ENCODE measurements at regions not wholly inside any gene's neighbourhood (a gene's known extent, or its start where the extent isn't known, plus 50 kb on each side); places are given as distances from the start of the nearest gene placed in this dataset.

- no peaks in the 10 kb centered on the region for H3K36me3 ChIP-seq (ENCODE audit: control insufficient read depth in 2 of 2, insufficient read depth in 1 of 2, low read length in 2 of 2)
- no peaks in the 10 kb centered on the region; the same call in 1 of the 2 replicates for H3K9me3 ChIP-seq (ENCODE audit: control insufficient read depth, insufficient read depth, low read depth, low read length)
- no peaks in the 10 kb centered on the region for H3K4me1 ChIP-seq (ENCODE audit: control insufficient read depth, insufficient read depth, low read length)
- ChIA-PET POLR2A (no interaction called here), CTCF (no interaction called here)
- H3K4me3 ChIP-seq (ENCODE audit: low read depth, low read length), result no peak overlapping the region
- no peak overlapping the region for H3K27ac ChIP-seq (ENCODE audit: extremely low read depth, low read depth, low read length)
- TF ChIP-seq SP2 (tag by site-specific recombination; IDR thresholded peaks at IDR 0.05) (no peak), YY2 (tag by site-specific recombination; IDR thresholded peaks at IDR 0.05) (no peak), PRDM10 (tag by site-specific recombination; IDR thresholded peaks at IDR 0.05) (no peak), ZNF274 (IDR thresholded peaks at IDR 0.05; ENCODE audit: low read length) (no peak), ZNF274 (tag by site-specific recombination; IDR thresholded peaks at IDR 0.05; ENCODE audit: borderline replicate concordance) (no peak), ZSCAN16 (tag by site-specific recombination; IDR thresholded peaks at IDR 0.05) (no peak), ZNF561 (tag by site-specific recombination; IDR thresholded peaks at IDR 0.05; ENCODE audit: borderline replicate concordance) (no peak), ZNF530 (tag by site-specific recombination; IDR thresholded peaks at IDR 0.05; ENCODE audit: low read depth) (no peak), MYNN (tag by site-specific recombination; IDR thresholded peaks at IDR 0.05; ENCODE audit: borderline replicate concordance) (no peak), ZBTB48 (tag by site-specific recombination; IDR thresholded peaks at IDR 0.05) (no peak), ZNF280C (tag by site-specific recombination; IDR thresholded peaks at IDR 0.05) (no peak), ZBTB11 (tag by site-specific recombination; conservative IDR thresholded peaks at IDR 0.05; ENCODE audit: low read depth) (no peak), GLIS2 (tag by site-specific recombination; IDR thresholded peaks at IDR 0.05) (no peak), ZNF521 (tag by site-specific recombination; IDR thresholded peaks at IDR 0.05) (no peak), ZNF248 (tag by site-specific recombination; IDR thresholded peaks at IDR 0.05) (no peak), ZNF596 (tag by site-specific recombination; IDR thresholded peaks at IDR 0.05) (no peak), ZNF76 (tag by site-specific recombination; IDR thresholded peaks at IDR 0.05; ENCODE audit: borderline replicate concordance, low read depth) (no peak), WT1 (tag by site-specific recombination; IDR thresholded peaks at IDR 0.05) (no peak), ZBTB21 (tag by site-specific recombination; IDR thresholded peaks at IDR 0.05) (no peak), ZNF223 (tag by site-specific recombination; IDR thresholded peaks at IDR 0.05) (no peak)
Observed at GRCh38 chr22:11627798-11628650, 3900.0 kb upstream of the OR11H1 start.

All from HEK293 (cell line).